HCT116 (cell line): ENCODE measurements at regions not wholly inside any gene's neighbourhood (a gene's known extent, or its start where the extent isn't known, plus 50 kb on each side); places are given as distances from the start of the nearest gene placed in this dataset.

Source experiments
- ATAC-seq: fragments of 200-7000 bp; cut with Tn5 transposase; 2 replicates; pipeline ENCODE4 v1.9.1; 2020; ENCODE audit warnings: mild to moderate bottlenecking, moderate library complexity
- BruUV-seq: library from RNA; stranded (reverse); fragments of 400-500 nt; replicated peaks from 2 replicates; lab custom pipeline; 2021; lab: Mats Ljungman, UMichigan
- CTCF ChIA-PET: fragments of 300-600 bp; sonication (Branson Sonifier 250); formaldehyde crosslinking; loops from one replicate; lab custom pipeline; 2021; ENCODE audit warnings: antibody characterized with exemption; lab: Charles Lee
- POLR2A ChIA-PET: fragments of 300-600, 350-600 bp; sonication (Branson Sonifier 250); formaldehyde crosslinking; loops from one replicate; lab custom pipeline; 2021; ENCODE audit warnings: antibody characterized with exemption; lab: Charles Lee
- RAD21 ChIA-PET, 2 experiments: fragments of 300-600 bp; sonication (Branson Sonifier 250); formaldehyde crosslinking; loops; one replicate each; lab custom pipeline; 2023; ENCODE audit warnings: low total read pairs in 2 of 2; ENCODE audit not compliant: uncharacterized antibody in 2 of 2, unreplicated experiment in 2 of 2, low non-redundant PET in 1 of 2; lab: Charles Lee
- DNase-seq: peaks from one replicate; pipeline ENCODE4 v3.0.0-alpha.2; 2010; ENCODE audit warnings: low read depth, low spot score
- H2AFZ ChIP-seq: fragments of 200-600 bp; shearing (Covaris generic), sonication (generic); 2 replicates; pipeline ENCODE4 v1.6.1; 2017; ENCODE audit warnings: low read depth, mixed run types, mixed read lengths, antibody characterized with exemption, low read length; ENCODE audit not compliant: poor library complexity, severe bottlenecking
- H3K27ac ChIP-seq: 2 replicates; pipeline ENCODE4 v1.5.1; 2012; ENCODE audit warnings: low read depth, low read length
- H3K27me3 ChIP-seq: fragments of 200-600 bp; sonication (generic); 2 replicates; pipeline ENCODE4 v1.6.1; 2016; ENCODE audit warnings: mixed run types, low read length, mixed read lengths; ENCODE audit not compliant: insufficient read depth
- H3K36me3 ChIP-seq, 2 experiments: fragments of 200-500 bp in 1 of 2; fragments of 200-600 bp in 1 of 2; sonication (Bioruptor generic) in 1 of 2; sonication (generic) in 1 of 2; 2 replicates each; pipeline versions ENCODE4 v1.5.1 to v1.6.1; 2014 to 2016; ENCODE audit warnings: low read length in 2 of 2, inconsistent platforms in 1 of 2, mixed read lengths in 1 of 2, mixed run types in 1 of 2; ENCODE audit not compliant: insufficient read depth in 2 of 2, control insufficient read depth in 1 of 2
- H3K4me1 ChIP-seq, 2 experiments: fragments of 200-600 bp in 1 of 2; sonication (generic) in 1 of 2; 2 replicates each; pipeline versions ENCODE4 v1.5.1 to v1.6.1; 2012 to 2017; ENCODE audit warnings: low read length in 2 of 2, inconsistent platforms in 1 of 2, mild to moderate bottlenecking in 1 of 2, mixed read lengths in 1 of 2, mixed run types in 1 of 2, moderate library complexity in 1 of 2; ENCODE audit not compliant: insufficient read depth in 2 of 2, control insufficient read depth in 1 of 2
- H3K4me2 ChIP-seq: fragments of 200-600 bp; sonication (generic); 2 replicates; pipeline ENCODE4 v1.6.1; 2017; ENCODE audit warnings: mixed run types, low read length, mixed read lengths
- H3K4me3 ChIP-seq, 2 experiments: fragments of 200-600 bp in 1 of 2; sonication (generic) in 1 of 2; replicated peaks in 1 of 2; 2 replicates each; pipeline ENCODE4 v1.5.1; 2011 to 2016; ENCODE audit warnings: low read length in 2 of 2, control low read depth in 1 of 2, low read depth in 1 of 2, mild to moderate bottlenecking in 1 of 2, mixed read lengths in 1 of 2, mixed run types in 1 of 2
- H3K79me2 ChIP-seq: fragments of 200-600 bp; sonication (generic); 2 replicates; pipeline ENCODE4 v1.6.1; 2017; ENCODE audit warnings: mild to moderate bottlenecking, mixed run types, low read length, moderate library complexity, mixed read lengths; ENCODE audit not compliant: insufficient read depth
- H3K9ac ChIP-seq: fragments of 200-600 bp; sonication (generic); 2 replicates; pipeline ENCODE4 v1.6.1; 2016; ENCODE audit warnings: low read length, mixed read lengths
- H3K9me2 ChIP-seq: fragments of 200-600 bp; sonication (generic), shearing (Covaris generic); 2 replicates; pipeline ENCODE4 v1.6.1; 2017; ENCODE audit warnings: mixed run types, mild to moderate bottlenecking, moderate library complexity; ENCODE audit not compliant: insufficient read depth
- H3K9me3 ChIP-seq, 2 experiments: fragments of 200-500 bp in 1 of 2; fragments of 200-600 bp in 1 of 2; sonication (Bioruptor generic) in 1 of 2; sonication (generic) in 1 of 2; 2 replicates each; pipeline ENCODE4 v1.6.1; 2014 to 2017; ENCODE audit warnings: low read length in 2 of 2, mixed read lengths in 2 of 2, inconsistent platforms in 1 of 2, low read depth in 1 of 2, mild to moderate bottlenecking in 1 of 2, mixed run types in 1 of 2, moderate library complexity in 1 of 2; ENCODE audit not compliant: control insufficient read depth in 1 of 2, insufficient read depth in 1 of 2
- H4K20me1 ChIP-seq: fragments of 200-600 bp; sonication (generic), shearing (Covaris generic); 2 replicates; pipeline ENCODE4 v1.6.1; 2017; ENCODE audit warnings: mixed run types, mild to moderate bottlenecking, moderate library complexity; ENCODE audit not compliant: insufficient read depth
- CEBPB ChIP-seq: IDR thresholded peaks from 2 replicates; pipeline ENCODE4 v1.6.1; 2012; ENCODE audit warnings: low read depth
- EGR1 ChIP-seq: IDR thresholded peaks from 2 replicates; pipeline ENCODE4 v1.6.1; 2012; ENCODE audit warnings: low read depth
- EZH2phosphoT487 ChIP-seq: fragments of 200-600 bp; IDR thresholded peaks from 2 replicates; pipeline ENCODE4 v1.6.1; 2018; ENCODE audit warnings: antibody characterized with exemption, borderline replicate concordance
- FOSL1 ChIP-seq: IDR thresholded peaks from 2 replicates; pipeline ENCODE4 v1.6.1; 2012; ENCODE audit warnings: low read depth
- RAD21 ChIP-seq: IDR thresholded peaks from 2 replicates; pipeline ENCODE4 v1.6.1; 2012; ENCODE audit warnings: low read depth, mild to moderate bottlenecking
- REST ChIP-seq: IDR thresholded peaks from 2 replicates; pipeline ENCODE4 v1.6.1; 2012; ENCODE audit warnings: low read depth
- SIN3A ChIP-seq: IDR thresholded peaks from 2 replicates; pipeline ENCODE4 v1.6.1; 2012; ENCODE audit warnings: low read depth
- SRF ChIP-seq: IDR thresholded peaks from 2 replicates; pipeline ENCODE4 v1.6.1; 2012; ENCODE audit warnings: low read depth
- YY1 ChIP-seq: IDR thresholded peaks from 2 replicates; pipeline ENCODE4 v1.6.1; 2011; ENCODE audit warnings: low read length, low read depth, moderate library complexity, mild to moderate bottlenecking; ENCODE audit not compliant: insufficient replicate concordance; ENCODE audit errors: extremely low read depth
- ZNF274 ChIP-seq: fragments of 200-500 bp; sonication (Bioruptor generic); IDR thresholded peaks from 2 replicates; pipeline ENCODE4 v1.6.1; 2014; ENCODE audit warnings: mild to moderate bottlenecking, low read depth, low read length, inconsistent platforms
- intact Hi-C: fragments of 100-400 bp; cut with micrococcal nuclease; formaldehyde crosslinking; loops from 2 replicates; pipeline ENCODE4 v1.10.0; 2022
- TF ChIP-seq, protein P1 (sequence below): IDR thresholded peaks from 2 replicates; pipeline ENCODE4 v1.6.1; 2012

GRCh38 chr19:46954993-46955812 lies 64.4 kb upstream of the NPAS1 start:
- no peak overlapping the region for H2AFZ ChIP-seq
- H3K4me1 ChIP-seq, result peaks cover 11 to 40% of the 10 kb centered on the region in 2 experiments
- H4K20me1 ChIP-seq, result no peaks in the 10 kb centered on the region
- no peak for ATAC-seq
- no peak overlapping the region for H3K27ac ChIP-seq
- BruUV-seq, result no TSS peak
- H3K9ac ChIP-seq, result no peak overlapping the region
- H3K4me3 ChIP-seq, result no peak overlapping the region
- H3K9me3 ChIP-seq, result no peaks in the 10 kb centered on the region
- H3K27me3 ChIP-seq, result no peaks in the 10 kb centered on the region
- intact Hi-C loops, result no loop called here
- H3K79me2 ChIP-seq, result peaks cover 48% of the 10 kb centered on the region
- CTCF ChIA-PET, result no interaction called here
- H3K36me3 ChIP-seq, result no peaks in the 10 kb centered on the region; a peak in 1 of 4 replicates
- TF ChIP-seq, protein P1, sequence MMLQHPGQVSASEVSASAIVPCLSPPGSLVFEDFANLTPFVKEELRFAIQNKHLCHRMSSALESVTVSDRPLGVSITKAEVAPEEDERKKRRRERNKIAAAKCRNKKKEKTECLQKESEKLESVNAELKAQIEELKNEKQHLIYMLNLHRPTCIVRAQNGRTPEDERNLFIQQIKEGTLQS, result no peak
- TF ChIP-seq RAD21 (no peak), EGR1 (no peak), CEBPB (no peak), ZNF274 (no peak), EZH2phosphoT487 (no peak), FOSL1 (no peak), SRF (no peak), SIN3A (no peak), YY1 (no peak), REST (no peak)
- TF ChIP-seq, all 23 proteins: peak for 0
- no peaks in the 10 kb centered on the region for H3K9me2 ChIP-seq
- RAD21 ChIA-PET, result no interaction called here
- H3K4me2 ChIP-seq, result no peak overlapping the region
- POLR2A ChIA-PET, result interaction anchor here (1.3 kb wide), 1 partner anchor 10 kb away, joined by 3 read pairs; no protein-coding TSS in a partner anchor
- no peak for DNase-seq
